ENCODE measurements at regions not wholly inside any gene's neighbourhood (a gene's known extent, or its start where the extent isn't known, plus 50 kb on each side); places are given as distances from the start of the nearest gene placed in this dataset.

DNA sequence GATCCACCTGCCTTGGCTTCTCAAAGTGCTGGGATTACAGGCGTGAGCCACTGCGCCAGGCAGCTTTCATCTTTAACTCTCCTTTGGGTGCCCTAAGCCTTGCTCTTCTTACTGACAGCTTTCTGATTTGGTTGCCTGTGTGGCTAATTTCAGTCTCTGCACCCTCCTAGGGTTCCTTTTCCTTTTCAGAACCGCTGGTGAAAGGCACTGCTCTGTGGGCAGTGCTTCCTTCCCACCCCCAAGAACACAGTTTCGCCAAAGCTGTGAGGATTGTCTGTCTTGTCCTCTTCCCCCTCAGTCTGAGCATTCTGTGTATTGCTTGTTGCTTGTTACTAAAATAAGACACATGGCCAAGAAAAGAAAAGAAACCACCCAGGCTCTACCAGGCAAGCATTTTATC, 101.4 kb upstream of the FRMPD3 start:
- DNase-seq (no peak), FAIRE-seq (no peak)
- TF ChIP-seq, protein P1, sequence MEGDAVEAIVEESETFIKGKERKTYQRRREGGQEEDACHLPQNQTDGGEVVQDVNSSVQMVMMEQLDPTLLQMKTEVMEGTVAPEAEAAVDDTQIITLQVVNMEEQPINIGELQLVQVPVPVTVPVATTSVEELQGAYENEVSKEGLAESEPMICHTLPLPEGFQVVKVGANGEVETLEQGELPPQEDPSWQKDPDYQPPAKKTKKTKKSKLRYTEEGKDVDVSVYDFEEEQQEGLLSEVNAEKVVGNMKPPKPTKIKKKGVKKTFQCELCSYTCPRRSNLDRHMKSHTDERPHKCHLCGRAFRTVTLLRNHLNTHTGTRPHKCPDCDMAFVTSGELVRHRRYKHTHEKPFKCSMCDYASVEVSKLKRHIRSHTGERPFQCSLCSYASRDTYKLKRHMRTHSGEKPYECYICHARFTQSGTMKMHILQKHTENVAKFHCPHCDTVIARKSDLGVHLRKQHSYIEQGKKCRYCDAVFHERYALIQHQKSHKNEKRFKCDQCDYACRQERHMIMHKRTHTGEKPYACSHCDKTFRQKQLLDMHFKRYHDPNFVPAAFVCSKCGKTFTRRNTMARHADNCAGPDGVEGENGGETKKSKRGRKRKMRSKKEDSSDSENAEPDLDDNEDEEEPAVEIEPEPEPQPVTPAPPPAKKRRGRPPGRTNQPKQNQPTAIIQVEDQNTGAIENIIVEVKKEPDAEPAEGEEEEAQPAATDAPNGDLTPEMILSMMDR (IDR thresholded peaks at IDR 0.05; ENCODE audit: borderline replicate concordance, extremely low read depth, insufficient read depth), result no peak
- no peak overlapping the region for H3K4me3 ChIP-seq (ENCODE audit: low read length in 3 of 3)
- no peaks in the 10 kb centered on the region for H3K36me3 ChIP-seq (ENCODE audit: control insufficient read depth in 2 of 3, insufficient read depth in 3 of 3, low read length in 3 of 3)
- no peaks in the 10 kb centered on the region for H3K9me3 ChIP-seq (ENCODE audit: control insufficient read depth in 2 of 3, insufficient read depth in 1 of 3, low read length in 3 of 3)
- intact Hi-C loops (cut with DNase I), result no loop called here
- no peaks in the 10 kb centered on the region for H3K4me1 ChIP-seq (ENCODE audit: control insufficient read depth in 2 of 3, insufficient read depth in 2 of 3, low read depth in 1 of 3, low read length in 3 of 3)
- H3K27me3 ChIP-seq (ENCODE audit: control insufficient read depth, insufficient read depth, low read length), result no peaks in the 10 kb centered on the region
- no peak overlapping the region for H3K9ac ChIP-seq (ENCODE audit: low read length in 3 of 3)
- no peak overlapping the region for H3K27ac ChIP-seq (ENCODE audit: low read depth in 2 of 2, low read length in 2 of 2)

- no peak overlapping the region for H3K27ac ChIP-seq (ENCODE audit: low read depth in 2 of 2, low read length in 2 of 2)
- no peaks in the 10 kb centered on the region for H3K9me3 ChIP-seq (ENCODE audit: control insufficient read depth in 2 of 3, insufficient read depth in 1 of 3, low read length in 3 of 3)
- intact Hi-C loops (cut with DNase I), result no loop called here
- FAIRE-seq (no peak), DNase-seq (no peak)
- H3K27me3 ChIP-seq (ENCODE audit: control insufficient read depth, insufficient read depth, low read length), result no peaks in the 10 kb centered on the region
- H3K4me1 ChIP-seq (ENCODE audit: control insufficient read depth in 2 of 3, insufficient read depth in 2 of 3, low read depth in 1 of 3, low read length in 3 of 3), result no peaks in the 10 kb centered on the region
- TF ChIP-seq, protein P1 (IDR thresholded peaks at IDR 0.05; ENCODE audit: borderline replicate concordance, extremely low read depth, insufficient read depth), result no peak
- no peak overlapping the region for H3K9ac ChIP-seq (ENCODE audit: low read length in 3 of 3)
- no peaks in the 10 kb centered on the region for H3K36me3 ChIP-seq (ENCODE audit: control insufficient read depth in 2 of 3, insufficient read depth in 3 of 3, low read length in 3 of 3)
- no peak overlapping the region for H3K4me3 ChIP-seq (ENCODE audit: low read length in 3 of 3)
Observed at GRCh38 chrX:107348990-107349389, 100.5 kb upstream of the FRMPD3 start.

GRCh38 chrX:107355533-107355932, 93.9 kb upstream of the FRMPD3 start:
- H3K36me3 ChIP-seq (ENCODE audit: control insufficient read depth in 2 of 3, insufficient read depth in 3 of 3, low read length in 3 of 3), result no peaks in the 10 kb centered on the region
- intact Hi-C loops (cut with DNase I), result no loop called here
- H3K27me3 ChIP-seq (ENCODE audit: control insufficient read depth, insufficient read depth, low read length), result peaks cover 9% of the 10 kb centered on the region

More at GRCh38 chrX:107355533-107355932, 93.9 kb upstream of the FRMPD3 start:
- no peaks in the 10 kb centered on the region for H3K4me1 ChIP-seq (ENCODE audit: control insufficient read depth in 2 of 3, insufficient read depth in 2 of 3, low read depth in 1 of 3, low read length in 3 of 3)
- TF ChIP-seq, protein P1 (IDR thresholded peaks at IDR 0.05; ENCODE audit: borderline replicate concordance, extremely low read depth, insufficient read depth), result no peak
- no peak overlapping the region for H3K9ac ChIP-seq (ENCODE audit: low read length in 3 of 3)
- DNase-seq, result no peak
- H3K4me3 ChIP-seq (ENCODE audit: low read length in 3 of 3), result no peak overlapping the region
- no peak for FAIRE-seq
- H3K9me3 ChIP-seq (ENCODE audit: control insufficient read depth in 2 of 3, insufficient read depth in 1 of 3, low read length in 3 of 3), result no peaks in the 10 kb centered on the region
- no peak overlapping the region for H3K27ac ChIP-seq (ENCODE audit: low read depth in 2 of 2, low read length in 2 of 2)

Data from kidney (tissue), 13 donors.